B cell (primary cell): ENCODE measurements at regions not wholly inside any gene's neighbourhood (a gene's known extent, or its start where the extent isn't known, plus 50 kb on each side); places are given as distances from the start of the nearest gene placed in this dataset.

ENCODE experiments used
- ATAC-seq: fragments of 200-7000 bp; cut with Tn5 transposase; one replicate; pipeline ENCODE4 v1.10.0; 2021; ENCODE audit warnings: low read depth, mild to moderate bottlenecking, moderate number of reproducible peaks, moderate library complexity
- CTCF ChIA-PET: fragments of 350-600 bp; sonication (Branson Sonifier 250); formaldehyde crosslinking; loops from one replicate; lab custom pipeline; 2021; ENCODE audit warnings: antibody characterized with exemption, inconsistent platforms; lab: Charles Lee
- POLR2A ChIA-PET: fragments of 350-600 bp; sonication (Branson Sonifier 250); formaldehyde crosslinking; loops from one replicate; lab custom pipeline; 2021; ENCODE audit warnings: antibody characterized with exemption; lab: Charles Lee
- DNase-seq: peaks from one replicate; pipeline ENCODE4 v3.0.0; 2013
- H2AFZ ChIP-seq: 2 replicates; pipeline ENCODE4 v1.6.1; 2012; ENCODE audit warnings: mild to moderate bottlenecking, low read depth, low read length; ENCODE audit not compliant: insufficient read depth, poor library complexity, severe bottlenecking
- H3K27ac ChIP-seq, 2 donors: 1 replicate in 1 of 2; 2 replicates in 1 of 2; pipeline ENCODE4 v1.5.1; 2012 to 2013; ENCODE audit warnings: low read length in 2 of 2, mild to moderate bottlenecking in 2 of 2, moderate library complexity in 1 of 2
- H3K27me3 ChIP-seq, 4 experiments: fragments of 200-600 bp in 1 of 4; sonication (generic) in 1 of 4; replicated peaks in 1 of 4; 1 replicate in 2 of 4; 2 replicates in 2 of 4; pipeline versions ENCODE4 v1.6.1 to v1.7.0; 2013 to 2016; ENCODE audit warnings: low read length in 3 of 4, mild to moderate bottlenecking in 2 of 4, mixed read lengths in 1 of 4, moderate library complexity in 1 of 4; ENCODE audit not compliant: insufficient read depth in 4 of 4, control insufficient read depth in 3 of 4; ENCODE audit errors: control extremely low read depth in 1 of 4
- H3K36me3 ChIP-seq, 2 experiments: replicated peaks in 1 of 2; 1 replicate in 1 of 2; 2 replicates in 1 of 2; pipeline versions ENCODE4 v1.6.1 to v1.7.1; 2013; ENCODE audit warnings: low read length in 1 of 2; ENCODE audit not compliant: insufficient read depth in 2 of 2, control insufficient read depth in 1 of 2; ENCODE audit errors: control extremely low read depth in 1 of 2, extremely low read depth in 1 of 2
- H3K4me1 ChIP-seq, 2 donors: fragments of 200-600 bp in 1 of 2; sonication (generic) in 1 of 2; 1 replicate in 1 of 2; 2 replicates in 1 of 2; pipeline versions ENCODE4 v1.5.1 to v1.6.1; 2013 to 2017; ENCODE audit warnings: low read length in 2 of 2; ENCODE audit not compliant: control insufficient read depth in 2 of 2, insufficient read depth in 2 of 2
- H3K4me2 ChIP-seq: replicated peaks from 2 replicates; pipeline ENCODE3; 2012; ENCODE audit warnings: mild to moderate bottlenecking, low read depth, low read length; ENCODE audit not compliant: poor library complexity, severe bottlenecking
- H3K4me3 ChIP-seq, 5 experiments: fragments of 200-600 bp in 1 of 5; sonication (generic) in 1 of 5; 1 replicate in 3 of 5; 2 replicates in 2 of 5; pipeline versions ENCODE4 v1.5.1 to v1.7.0; 2011 to 2016; ENCODE audit warnings: low read length in 4 of 5, mild to moderate bottlenecking in 4 of 5, low read depth in 2 of 5, control low read depth in 1 of 5, moderate library complexity in 1 of 5; ENCODE audit not compliant: insufficient read depth in 1 of 5; ENCODE audit errors: control extremely low read depth in 1 of 5, extremely low read depth in 1 of 5
- H3K79me2 ChIP-seq: fragments of 200-600 bp; sonication (generic); one replicate; pipeline ENCODE4 v1.6.0; 2016; ENCODE audit warnings: low read length; ENCODE audit not compliant: control insufficient read depth, insufficient read depth
- H3K9ac ChIP-seq: fragments of 200-600 bp; sonication (generic); 2 replicates; pipeline ENCODE4 v1.6.1; 2017; ENCODE audit warnings: mild to moderate bottlenecking, low read length, moderate library complexity
- H3K9me3 ChIP-seq, 3 donors: one replicate each; pipeline versions ENCODE4 v1.6.1 to v1.7.1; 2013; ENCODE audit warnings: low read length in 2 of 3; ENCODE audit not compliant: control insufficient read depth in 2 of 3, insufficient read depth in 1 of 3; ENCODE audit errors: control extremely low read depth in 1 of 3
- H4K20me1 ChIP-seq: 2 replicates; pipeline ENCODE4 v1.6.0; 2012; ENCODE audit warnings: mild to moderate bottlenecking, low read length; ENCODE audit not compliant: insufficient read depth, control insufficient read depth, poor library complexity, severe bottlenecking
- H3K27ac Mint-ChIP-seq: one replicate; pipeline ENCODE4 v1.8.0; 2021; ENCODE audit warnings: mixed read lengths
- H3K27me3 Mint-ChIP-seq: one replicate; pipeline ENCODE4 v1.8.0; 2021; ENCODE audit warnings: mixed read lengths
- H3K4me1 Mint-ChIP-seq: one replicate; pipeline ENCODE4 v1.8.0; 2021; ENCODE audit warnings: mixed read lengths
- H3K4me3 Mint-ChIP-seq: one replicate; pipeline ENCODE4 v1.8.0; 2021; ENCODE audit warnings: mixed read lengths
- H3K9me3 Mint-ChIP-seq: one replicate; pipeline ENCODE4 v1.8.0; 2022; ENCODE audit warnings: mixed read lengths; ENCODE audit not compliant: insufficient read depth
- EZH2 ChIP-seq: IDR thresholded peaks from 2 replicates; pipeline ENCODE4 v1.6.1; 2012; ENCODE audit warnings: borderline replicate concordance, low read depth, mild to moderate bottlenecking, moderate library complexity, low read length; ENCODE audit not compliant: insufficient read depth, poor library complexity, severe bottlenecking
- WGBS: methylation state at CpG from one replicate; pipeline ENCODE4 v1.1.5; 2013; ENCODE audit warnings: missing lambda C conversion rate; ENCODE audit not compliant: insufficient coverage; 5-methylcytosine and 5-hydroxymethylcytosine counted together
- intact Hi-C: fragments of 100-400 bp; cut with micrococcal nuclease; formaldehyde crosslinking; loops from one replicate; pipeline ENCODE4 v1.10.0; 2022
- TF ChIP-seq, protein P1 (sequence below): fragments of 200-600 bp; IDR thresholded peaks from one replicate; pipeline ENCODE4 v1.8.0; 2022; ENCODE audit warnings: antibody characterized with exemption, mild to moderate bottlenecking

DNA sequence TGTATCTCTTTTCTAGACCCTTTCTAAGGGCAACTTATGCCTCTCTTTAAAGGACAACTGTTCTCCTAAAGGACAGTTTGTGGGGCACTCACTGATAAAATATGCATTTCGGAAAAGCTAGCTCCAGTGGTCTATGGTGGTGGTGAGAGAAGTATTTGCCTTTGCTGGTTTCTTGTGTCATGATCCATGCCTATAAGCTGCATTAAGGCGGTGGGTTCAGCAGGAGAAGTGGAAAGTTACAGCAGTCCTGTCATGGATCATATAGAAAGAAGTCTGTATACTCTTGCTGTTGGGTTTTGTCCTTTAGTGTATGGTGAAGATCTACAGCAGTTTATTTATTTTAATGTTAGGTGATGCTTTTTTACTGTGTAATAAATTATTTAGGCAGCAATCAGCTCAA, 563.9 kb upstream of the PSMD7 start:
- Histone ChIP-seq H3K4me1 (no peaks in the 10 kb centered on the region), H2AFZ (no peak overlapping the region), H3K9me3 (peaks cover 0 to 4% (median 0%) of the 10 kb centered on the region in 3 donors), H3K27ac (no peak overlapping the region), H3K4me3 (no peak overlapping the region), H3K36me3 (no peaks in the 10 kb centered on the region), H3K79me2 (no peaks in the 10 kb centered on the region), H3K4me2 (no peak overlapping the region), H4K20me1 (no peaks in the 10 kb centered on the region), H3K27me3 (no peaks in the 10 kb centered on the region), H3K9ac (no peak overlapping the region)
- WGBS, result no CpG with 5 or more reads among the region's 2 CpGs
- Mint-ChIP-seq H3K27ac (no peak overlapping the region), H3K4me1 (no peaks in the 10 kb centered on the region), H3K27me3 (no peaks in the 10 kb centered on the region), H3K9me3 (peaks cover 2% of the 10 kb centered on the region), H3K4me3 (no peak overlapping the region)
- no peak for DNase-seq
- intact Hi-C loops, result no loop called here
- ChIA-PET POLR2A (no interaction called here), CTCF (no interaction called here)
- no peak for TF ChIP-seq EZH2
- TF ChIP-seq, protein P1, sequence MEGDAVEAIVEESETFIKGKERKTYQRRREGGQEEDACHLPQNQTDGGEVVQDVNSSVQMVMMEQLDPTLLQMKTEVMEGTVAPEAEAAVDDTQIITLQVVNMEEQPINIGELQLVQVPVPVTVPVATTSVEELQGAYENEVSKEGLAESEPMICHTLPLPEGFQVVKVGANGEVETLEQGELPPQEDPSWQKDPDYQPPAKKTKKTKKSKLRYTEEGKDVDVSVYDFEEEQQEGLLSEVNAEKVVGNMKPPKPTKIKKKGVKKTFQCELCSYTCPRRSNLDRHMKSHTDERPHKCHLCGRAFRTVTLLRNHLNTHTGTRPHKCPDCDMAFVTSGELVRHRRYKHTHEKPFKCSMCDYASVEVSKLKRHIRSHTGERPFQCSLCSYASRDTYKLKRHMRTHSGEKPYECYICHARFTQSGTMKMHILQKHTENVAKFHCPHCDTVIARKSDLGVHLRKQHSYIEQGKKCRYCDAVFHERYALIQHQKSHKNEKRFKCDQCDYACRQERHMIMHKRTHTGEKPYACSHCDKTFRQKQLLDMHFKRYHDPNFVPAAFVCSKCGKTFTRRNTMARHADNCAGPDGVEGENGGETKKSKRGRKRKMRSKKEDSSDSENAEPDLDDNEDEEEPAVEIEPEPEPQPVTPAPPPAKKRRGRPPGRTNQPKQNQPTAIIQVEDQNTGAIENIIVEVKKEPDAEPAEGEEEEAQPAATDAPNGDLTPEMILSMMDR, result no peak
- no peak for ATAC-seq

DNA sequence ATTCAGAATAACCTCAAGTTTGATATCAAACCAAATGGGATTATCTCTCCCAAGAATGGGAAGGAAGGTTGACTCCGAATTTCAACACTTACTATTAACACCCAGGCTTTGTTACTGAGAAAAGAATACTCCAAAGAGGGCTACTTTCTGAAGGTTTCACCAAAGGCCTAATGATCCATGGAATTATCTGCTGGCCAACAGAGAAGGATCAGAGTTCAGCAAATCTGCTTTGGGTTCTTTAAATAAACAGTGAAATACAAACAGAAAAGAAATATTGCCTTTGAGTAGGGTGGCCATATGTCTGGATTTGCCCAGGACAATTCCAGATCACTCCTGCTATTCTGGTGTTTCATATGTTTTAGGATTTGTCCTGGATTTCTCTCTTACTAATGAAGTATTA, 564.5 kb upstream of the PSMD7 start:
- POLR2A ChIA-PET, result no interaction called here
- H3K36me3 ChIP-seq, result no peaks in the 10 kb centered on the region
- H3K4me3 ChIP-seq, result no peak overlapping the region
- ATAC-seq (no peak), DNase-seq (no peak)
- H3K9ac ChIP-seq, result no peak overlapping the region
- H3K27me3 ChIP-seq, result no peaks in the 10 kb centered on the region
- no peak overlapping the region for H3K4me2 ChIP-seq
- H2AFZ ChIP-seq, result no peak overlapping the region
- intact Hi-C loops, result no loop called here
- no peaks in the 10 kb centered on the region for H3K79me2 ChIP-seq
- no peaks in the 10 kb centered on the region for H3K4me1 Mint-ChIP-seq
- no peaks in the 10 kb centered on the region for H3K27me3 Mint-ChIP-seq
- H3K27ac ChIP-seq, result no peak overlapping the region
- H3K9me3 ChIP-seq, result peaks cover 0 to 4% (median 0%) of the 10 kb centered on the region in 3 donors
- CTCF ChIA-PET, result no interaction called here
- WGBS, result no CpG with 5 or more reads among the region's 1 CpG
- no peak overlapping the region for H3K4me3 Mint-ChIP-seq
- TF ChIP-seq EZH2, result no peak
- TF ChIP-seq, protein P1, result no peak
- no peaks in the 10 kb centered on the region for H4K20me1 ChIP-seq
- peaks cover 2% of the 10 kb centered on the region for H3K9me3 Mint-ChIP-seq
- H3K27ac Mint-ChIP-seq, result no peak overlapping the region
- no peaks in the 10 kb centered on the region for H3K4me1 ChIP-seq
